SK-N-SH (cell line): ENCODE measurements at regions not wholly inside any gene's neighbourhood (a gene's known extent, or its start where the extent isn't known, plus 50 kb on each side); places are given as distances from the start of the nearest gene placed in this dataset.

Experiments used
- EZH2phosphoT487 ChIP-seq: fragments of 200-600 bp; sonication (generic); IDR thresholded peaks from 2 replicates; pipeline ENCODE4 v1.6.1; 2017; ENCODE audit warnings: low read depth, mixed run types, mild to moderate bottlenecking, antibody characterized with exemption, moderate library complexity, borderline replicate concordance
- NFIC ChIP-seq: IDR thresholded peaks from 2 replicates; pipeline ENCODE4 v1.4.0; 2012; ENCODE audit warnings: borderline replicate concordance
- RAD21 ChIP-seq: IDR thresholded peaks from 2 replicates; pipeline ENCODE4 v1.6.1; 2012; ENCODE audit warnings: mild to moderate bottlenecking, low read length
- TEAD4 ChIP-seq: IDR thresholded peaks from 2 replicates; pipeline ENCODE4 v1.4.0; 2012; ENCODE audit warnings: mild to moderate bottlenecking, borderline replicate concordance; ENCODE audit not compliant: insufficient read depth
- TF ChIP-seq, protein P1 (sequence below): fragments of 200-600 bp; sonication (generic); IDR thresholded peaks from 2 replicates; pipeline ENCODE4 v1.6.1; 2017; ENCODE audit warnings: antibody characterized with exemption, mild to moderate bottlenecking, moderate library complexity
- TF ChIP-seq, protein P2 (sequence below): fragments of 150-350 bp; IDR thresholded peaks from 2 replicates; pipeline ENCODE4 v1.6.1; 2017; ENCODE audit warnings: antibody characterized with exemption, low read length, low read depth, borderline replicate concordance

DNA sequence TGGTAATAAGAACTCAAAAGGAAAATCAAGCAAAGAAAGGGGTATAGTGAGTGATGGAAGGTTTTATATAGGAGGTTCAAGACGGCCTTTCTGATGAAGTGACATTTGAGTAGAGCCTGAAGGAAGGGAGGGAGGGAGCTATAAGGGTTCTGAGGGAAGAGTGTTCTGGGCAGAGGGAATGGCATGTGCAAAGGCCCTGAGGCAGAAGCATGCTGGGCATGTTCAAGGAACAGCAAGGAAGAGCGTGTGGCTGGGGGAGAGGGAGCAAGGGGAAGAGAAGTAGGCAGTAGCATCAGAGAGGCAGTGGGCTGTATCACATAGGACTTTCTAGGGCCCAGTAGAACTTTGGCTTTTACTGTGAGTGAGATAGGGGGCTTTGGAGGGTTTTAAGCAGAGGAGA, 108.9 kb upstream of the NAV2 start:
- TF ChIP-seq, protein P1, sequence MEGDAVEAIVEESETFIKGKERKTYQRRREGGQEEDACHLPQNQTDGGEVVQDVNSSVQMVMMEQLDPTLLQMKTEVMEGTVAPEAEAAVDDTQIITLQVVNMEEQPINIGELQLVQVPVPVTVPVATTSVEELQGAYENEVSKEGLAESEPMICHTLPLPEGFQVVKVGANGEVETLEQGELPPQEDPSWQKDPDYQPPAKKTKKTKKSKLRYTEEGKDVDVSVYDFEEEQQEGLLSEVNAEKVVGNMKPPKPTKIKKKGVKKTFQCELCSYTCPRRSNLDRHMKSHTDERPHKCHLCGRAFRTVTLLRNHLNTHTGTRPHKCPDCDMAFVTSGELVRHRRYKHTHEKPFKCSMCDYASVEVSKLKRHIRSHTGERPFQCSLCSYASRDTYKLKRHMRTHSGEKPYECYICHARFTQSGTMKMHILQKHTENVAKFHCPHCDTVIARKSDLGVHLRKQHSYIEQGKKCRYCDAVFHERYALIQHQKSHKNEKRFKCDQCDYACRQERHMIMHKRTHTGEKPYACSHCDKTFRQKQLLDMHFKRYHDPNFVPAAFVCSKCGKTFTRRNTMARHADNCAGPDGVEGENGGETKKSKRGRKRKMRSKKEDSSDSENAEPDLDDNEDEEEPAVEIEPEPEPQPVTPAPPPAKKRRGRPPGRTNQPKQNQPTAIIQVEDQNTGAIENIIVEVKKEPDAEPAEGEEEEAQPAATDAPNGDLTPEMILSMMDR: no peak
- TF ChIP-seq RAD21 (no peak), TEAD4 (no peak), NFIC (no peak), EZH2phosphoT487 (no peak)
- TF ChIP-seq, protein P2, sequence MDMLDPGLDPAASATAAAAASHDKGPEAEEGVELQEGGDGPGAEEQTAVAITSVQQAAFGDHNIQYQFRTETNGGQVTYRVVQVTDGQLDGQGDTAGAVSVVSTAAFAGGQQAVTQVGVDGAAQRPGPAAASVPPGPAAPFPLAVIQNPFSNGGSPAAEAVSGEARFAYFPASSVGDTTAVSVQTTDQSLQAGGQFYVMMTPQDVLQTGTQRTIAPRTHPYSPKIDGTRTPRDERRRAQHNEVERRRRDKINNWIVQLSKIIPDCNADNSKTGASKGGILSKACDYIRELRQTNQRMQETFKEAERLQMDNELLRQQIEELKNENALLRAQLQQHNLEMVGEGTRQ: no peak
